ENCODE measurements at regions not wholly inside any gene's neighbourhood (a gene's known extent, or its start where the extent isn't known, plus 50 kb on each side); places are given as distances from the start of the nearest gene placed in this dataset.

GRCh38 chr17:54738496-54738895 lies 162.2 kb upstream of the TOM1L1 start:
- DNase-seq (ENCODE audit: low read depth) = no peak
- TF ChIP-seq CTCF (IDR thresholded peaks at IDR 0.05; ENCODE audit: control insufficient read depth, extremely low read depth, insufficient read depth) = no peak
- H3K4me3 ChIP-seq (ENCODE audit: low read depth, low read length) = no peak overlapping the region

- no peak for TF ChIP-seq CTCF (IDR thresholded peaks at IDR 0.05; ENCODE audit: control insufficient read depth, extremely low read depth, insufficient read depth)
Measured at GRCh38 chr17:54744750-54745149, 155.9 kb upstream of the TOM1L1 start.

GRCh38 chr17:54745239-54745638 lies 155.4 kb upstream of the TOM1L1 start:
- no peak for DNase-seq (ENCODE audit: low read depth)
- TF ChIP-seq CTCF (IDR thresholded peaks at IDR 0.05; ENCODE audit: control insufficient read depth, extremely low read depth, insufficient read depth) = no peak
- no peak overlapping the region for H3K4me3 ChIP-seq (ENCODE audit: low read depth, low read length)

More at GRCh38 chr17:54744750-54745149, 155.9 kb upstream of the TOM1L1 start:
- no peak overlapping the region for H3K4me3 ChIP-seq (ENCODE audit: low read depth, low read length)
- no peak for DNase-seq (ENCODE audit: low read depth)

- no peak overlapping the region for H3K4me3 ChIP-seq (ENCODE audit: low read depth, low read length)
- DNase-seq (ENCODE audit: low read depth) = no peak
- TF ChIP-seq CTCF (IDR thresholded peaks at IDR 0.05; ENCODE audit: control insufficient read depth, extremely low read depth, insufficient read depth) = no peak
Measured at GRCh38 chr17:54745862-54746261, 154.8 kb upstream of the TOM1L1 start.

GRCh38 chr17:54749157-54749556 lies 151.5 kb upstream of the TOM1L1 start:
- H3K4me3 ChIP-seq (ENCODE audit: low read depth, low read length) = no peak overlapping the region
- TF ChIP-seq CTCF (IDR thresholded peaks at IDR 0.05; ENCODE audit: control insufficient read depth, extremely low read depth, insufficient read depth) = peak; percentile 29
- no peak for DNase-seq (ENCODE audit: low read depth)

DNA sequence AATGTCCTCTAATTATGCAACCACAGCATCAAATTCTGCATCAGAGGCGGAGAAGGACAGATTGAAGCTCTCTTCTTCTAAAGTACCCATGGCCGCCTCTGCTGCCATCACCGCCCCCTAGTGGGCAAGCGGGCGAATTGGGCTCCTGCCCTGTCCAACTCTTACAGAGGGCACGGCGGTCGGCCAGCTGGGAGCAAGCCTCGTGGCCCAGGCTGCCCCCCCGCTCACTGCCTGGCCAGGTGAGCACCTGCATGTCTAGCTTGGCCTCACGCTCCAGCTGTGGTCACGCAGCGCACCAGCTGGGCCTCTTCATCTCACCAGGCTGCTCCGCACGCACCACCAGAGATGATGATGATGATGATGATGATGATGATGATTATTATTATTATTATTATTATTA lies 146.1 kb upstream of the TOM1L1 start:
- no peak for DNase-seq (ENCODE audit: low read depth)
- no peak overlapping the region for H3K4me3 ChIP-seq (ENCODE audit: low read depth, low read length)
- peak; percentile 51 for TF ChIP-seq CTCF (IDR thresholded peaks at IDR 0.05; ENCODE audit: control insufficient read depth, extremely low read depth, insufficient read depth)

GRCh38 chr17:54760836-54761235 lies 139.8 kb upstream of the TOM1L1 start:
- no peak overlapping the region for H3K4me3 ChIP-seq (ENCODE audit: low read depth, low read length)
- DNase-seq (ENCODE audit: low read depth) = no peak
- TF ChIP-seq CTCF (IDR thresholded peaks at IDR 0.05; ENCODE audit: control insufficient read depth, extremely low read depth, insufficient read depth) = no peak
